Natural killer cell (primary cell): ENCODE measurements at regions not wholly inside any gene's neighbourhood (a gene's known extent, or its start where the extent isn't known, plus 50 kb on each side); places are given as distances from the start of the nearest gene placed in this dataset.

ENCODE experiments used
- ATAC-seq, 3 donors: fragments of 150-1000 bp in 2 of 3; fragments of 200-7000 bp in 1 of 3; cut with Tn5 transposase; 1 replicate in 1 of 3; 2 replicates in 2 of 3; pipeline ENCODE4 v1.10.0; 2021; ENCODE audit warnings: mild to moderate bottlenecking in 2 of 3, moderate library complexity in 2 of 3
- DNase-seq, 2 donors: peaks; one replicate each; pipeline versions ENCODE4 v3.0.0 to v3.0.0-alpha.2; 2013 to 2021; ENCODE audit warnings: mixed read lengths in 1 of 2
- H3K27ac ChIP-seq: one replicate; pipeline ENCODE4 v1.5.1; 2013; ENCODE audit warnings: mild to moderate bottlenecking, low read length
- H3K27me3 ChIP-seq: one replicate; pipeline ENCODE4 v1.6.1; 2013; ENCODE audit warnings: low read length; ENCODE audit not compliant: control insufficient read depth, insufficient read depth
- H3K36me3 ChIP-seq: one replicate; pipeline ENCODE4 v1.6.1; 2013; ENCODE audit warnings: low read length; ENCODE audit not compliant: control insufficient read depth, insufficient read depth
- H3K4me1 ChIP-seq: one replicate; pipeline ENCODE4 v1.6.1; 2013; ENCODE audit warnings: low read length; ENCODE audit not compliant: control insufficient read depth, insufficient read depth
- H3K4me3 ChIP-seq: one replicate; pipeline ENCODE4 v1.5.1; 2013; ENCODE audit warnings: low read length
- H3K9me3 ChIP-seq: one replicate; pipeline ENCODE4 v1.6.1; 2013; ENCODE audit warnings: low read length; ENCODE audit not compliant: control insufficient read depth, insufficient read depth
- H3K27ac Mint-ChIP-seq, 2 donors: one replicate each; pipeline ENCODE4 v1.8.0; 2022; ENCODE audit warnings: mild to moderate bottlenecking in 2 of 2, mixed read lengths in 2 of 2, moderate library complexity in 1 of 2
- H3K27me3 Mint-ChIP-seq, 2 donors: one replicate each; pipeline ENCODE4 v1.8.0; 2022; ENCODE audit warnings: low read depth in 2 of 2, mixed read lengths in 2 of 2
- H3K36me3 Mint-ChIP-seq: one replicate; pipeline ENCODE4 v1.8.0; 2022; ENCODE audit warnings: mixed read lengths
- H3K4me1 Mint-ChIP-seq, 2 donors: one replicate each; pipeline ENCODE4 v1.8.0; 2022; ENCODE audit warnings: mixed read lengths in 2 of 2
- H3K4me3 Mint-ChIP-seq: one replicate; pipeline ENCODE4 v1.8.0; 2022; ENCODE audit warnings: mild to moderate bottlenecking, moderate library complexity, mixed read lengths
- H3K9me3 Mint-ChIP-seq, 2 donors: one replicate each; pipeline ENCODE4 v1.8.0; 2022; ENCODE audit warnings: mixed read lengths in 2 of 2
- CTCF ChIP-seq: fragments of 200-600 bp; IDR thresholded peaks from one replicate; pipeline ENCODE4 v1.8.0; 2022; ENCODE audit warnings: antibody characterized with exemption
- whole genome bisulfite sequencing: methylation state at CpG from one replicate; pipeline ENCODE4 v1.1.7; 2013; ENCODE audit warnings: missing lambda C conversion rate; ENCODE audit not compliant: insufficient coverage; 5-methylcytosine and 5-hydroxymethylcytosine counted together
- intact Hi-C: fragments of 100-400 bp; cut with micrococcal nuclease; formaldehyde crosslinking; loops from one replicate; pipeline ENCODE4 v1.14.2; 2022

- Histone ChIP-seq H3K4me3 (no peak overlapping the region), H3K4me1 (no peaks in the 10 kb centered on the region), H3K27me3 (no peaks in the 10 kb centered on the region), H3K9me3 (no peaks in the 10 kb centered on the region), H3K27ac (no peak overlapping the region), H3K36me3 (no peaks in the 10 kb centered on the region)
- Mint-ChIP-seq H3K9me3 (peaks cover 3 to 7% of the 10 kb centered on the region in 2 donors), H3K4me1 (no peaks in the 10 kb centered on the region), H3K36me3 (no peaks in the 10 kb centered on the region), H3K27me3 (no peaks in the 10 kb centered on the region), H3K4me3 (no peak overlapping the region), H3K27ac (no peak overlapping the region)
- no peak for TF ChIP-seq CTCF
- no CpG with 5 or more reads among the region's 2 CpGs for WGBS
- ATAC-seq = no peak
- DNase-seq = no peak
- intact Hi-C loops = no loop called here
Measured at GRCh38 chr21:27454234-27454633, 487.3 kb upstream of the ADAMTS5 start.

- Histone ChIP-seq H3K9me3 (no peaks in the 10 kb centered on the region), H3K27me3 (no peaks in the 10 kb centered on the region), H3K4me3 (no peak overlapping the region), H3K4me1 (no peaks in the 10 kb centered on the region), H3K27ac (no peak overlapping the region), H3K36me3 (no peaks in the 10 kb centered on the region)
- DNase-seq (no peak), ATAC-seq (no peak)
- Mint-ChIP-seq H3K36me3 (no peaks in the 10 kb centered on the region), H3K27me3 (no peaks in the 10 kb centered on the region), H3K9me3 (peaks cover 3 to 19% of the 10 kb centered on the region in 2 donors), H3K4me3 (no peak overlapping the region), H3K27ac (no peak overlapping the region), H3K4me1 (no peaks in the 10 kb centered on the region)
- TF ChIP-seq CTCF = no peak
- 51% methylated on average over 3 of the region's 3 CpGs for WGBS
- intact Hi-C loops = no loop called here
Measured at GRCh38 chr21:27451116-27451515, 484.2 kb upstream of the ADAMTS5 start.

- Histone ChIP-seq H3K4me3 (no peak overlapping the region), H3K9me3 (no peaks in the 10 kb centered on the region), H3K27me3 (no peaks in the 10 kb centered on the region), H3K36me3 (no peaks in the 10 kb centered on the region), H3K4me1 (no peaks in the 10 kb centered on the region), H3K27ac (no peak overlapping the region)
- H3K27ac Mint-ChIP-seq = no peak overlapping the region
- no peaks in the 10 kb centered on the region for H3K4me1 Mint-ChIP-seq
- no peaks in the 10 kb centered on the region for H3K36me3 Mint-ChIP-seq
- no peaks in the 10 kb centered on the region for H3K27me3 Mint-ChIP-seq
- no peak for ATAC-seq
- no peak overlapping the region for H3K4me3 Mint-ChIP-seq
- TF ChIP-seq CTCF = no peak
- peaks cover 8 to 19% of the 10 kb centered on the region in 2 donors for H3K9me3 Mint-ChIP-seq
- intact Hi-C loops = no loop called here
- no peak for DNase-seq
- WGBS = 62% methylated on average over 3 of the region's 3 CpGs
Measured at GRCh38 chr21:27450216-27450615, 483.3 kb upstream of the ADAMTS5 start.

- WGBS = 32% methylated on average over 7 of the region's 7 CpGs
- DNase-seq (no peak), ATAC-seq (no peak)
- no peaks in the 10 kb centered on the region for H3K27me3 Mint-ChIP-seq
- no peaks in the 10 kb centered on the region for H3K36me3 Mint-ChIP-seq
- no peak overlapping the region for H3K4me3 ChIP-seq
- no peak for TF ChIP-seq CTCF
- no peaks in the 10 kb centered on the region for H3K27me3 ChIP-seq
- H3K9me3 Mint-ChIP-seq = peaks cover 12 to 21% of the 10 kb centered on the region in 2 donors
- intact Hi-C loops = no loop called here
- H3K4me3 Mint-ChIP-seq = no peak overlapping the region
- H3K36me3 ChIP-seq = no peaks in the 10 kb centered on the region
- no peaks in the 10 kb centered on the region for H3K9me3 ChIP-seq
- H3K27ac ChIP-seq = no peak overlapping the region
- H3K4me1 ChIP-seq = no peaks in the 10 kb centered on the region
- H3K4me1 Mint-ChIP-seq = no peaks in the 10 kb centered on the region
- no peak overlapping the region for H3K27ac Mint-ChIP-seq
Measured at GRCh38 chr21:27448960-27449359, 482.1 kb upstream of the ADAMTS5 start.
